GM20431 (cell line): ENCODE measurements at regions not wholly inside any gene's neighbourhood (a gene's known extent, or its start where the extent isn't known, plus 50 kb on each side); places are given as distances from the start of the nearest gene placed in this dataset.

Experiments
- in situ Hi-C: fragments of 300-500 bp; cut with MseI, MboI; formaldehyde crosslinking; loops from one replicate; pipeline ENCODE4 v1.15.0; 2020; ENCODE audit warnings: low sequenced_read_pairs; ENCODE audit not compliant: unreplicated experiment

DNA sequence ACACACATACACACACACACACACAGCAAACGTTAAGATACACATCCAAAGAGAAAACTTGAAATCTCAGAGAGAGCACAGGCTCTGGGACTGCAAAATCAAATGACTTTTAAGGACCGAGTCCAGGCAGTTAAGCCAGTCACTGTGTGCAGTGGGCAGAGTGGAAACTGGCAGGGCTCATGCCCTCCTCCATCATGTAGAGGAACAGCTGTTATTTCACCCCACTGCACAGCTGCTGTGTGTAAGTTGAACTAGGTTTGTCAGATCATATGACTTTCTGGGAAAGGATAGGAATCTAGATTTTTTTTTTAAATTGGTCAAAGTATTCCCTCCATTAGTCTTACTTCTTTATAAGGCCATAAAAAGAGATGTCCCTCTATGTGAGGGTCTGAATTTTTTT is 1002.1 kb downstream of the UQCRFS1 start:
- in situ Hi-C loops = no loop called here

DNA sequence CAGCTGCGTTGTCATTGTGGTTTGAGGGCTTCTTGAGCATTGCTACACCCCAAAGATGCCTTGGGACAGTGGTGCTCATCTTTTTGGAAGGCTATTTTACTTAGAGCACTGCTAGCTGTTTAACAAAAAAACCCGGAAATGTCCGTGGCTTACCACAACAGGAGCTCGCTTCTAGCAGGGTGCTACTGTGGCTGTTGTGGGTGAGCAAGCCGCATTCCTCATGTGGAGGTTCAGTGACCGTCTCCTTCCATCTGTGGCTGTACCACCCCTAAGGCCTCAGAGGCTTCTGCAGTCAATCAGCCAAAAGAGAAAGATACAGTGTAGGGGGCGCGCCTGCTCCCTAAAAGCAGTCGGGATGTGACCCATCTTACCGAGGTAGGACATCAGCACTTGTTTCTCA is 1004.2 kb downstream of the UQCRFS1 start:
- in situ Hi-C loops = no loop called here

DNA sequence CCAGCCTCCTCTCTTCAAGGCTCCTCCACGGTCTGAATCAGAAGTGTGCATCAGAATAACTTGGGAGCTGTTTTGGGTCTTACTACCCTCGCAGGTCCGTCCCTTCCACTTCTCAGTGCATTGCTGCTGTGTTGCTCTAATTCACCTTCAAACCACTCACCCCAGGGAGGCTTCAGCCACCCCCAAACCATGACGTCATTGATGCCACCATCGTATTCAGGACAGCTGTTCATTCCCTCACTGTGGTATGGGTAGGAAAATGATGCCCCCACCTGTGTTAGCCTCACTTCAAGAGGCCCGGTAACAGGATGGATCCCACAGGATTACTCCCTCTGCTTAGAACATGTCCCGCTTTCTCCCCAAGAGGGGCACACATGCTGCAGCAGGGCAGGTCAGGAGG is 1005.7 kb downstream of the UQCRFS1 start:
- in situ Hi-C loops = no loop called here

DNA sequence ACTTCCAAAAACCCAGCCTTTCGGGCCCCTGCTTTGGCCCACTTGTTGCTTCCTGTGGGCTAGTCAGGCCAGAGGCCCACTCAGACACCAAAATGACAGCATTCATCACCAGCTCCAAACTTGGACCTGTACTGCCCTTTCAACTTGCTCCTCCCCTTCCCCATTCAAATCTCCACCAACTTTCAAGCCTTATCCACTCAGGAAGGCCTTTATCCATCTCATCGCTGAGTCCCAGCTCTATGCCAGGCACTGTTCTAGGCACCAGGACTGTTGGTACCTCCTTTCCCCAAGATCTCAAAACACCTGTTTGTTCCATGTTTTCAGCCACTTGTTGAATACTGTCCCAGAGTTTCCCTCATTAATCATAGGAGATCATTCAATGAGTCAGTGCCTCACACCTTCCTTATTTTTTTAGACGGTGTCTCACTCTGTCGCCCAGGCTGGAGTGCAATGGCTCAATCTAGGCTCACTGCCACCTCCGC is 1011.4 kb downstream of the UQCRFS1 start:
- in situ Hi-C loops = no loop called here

DNA sequence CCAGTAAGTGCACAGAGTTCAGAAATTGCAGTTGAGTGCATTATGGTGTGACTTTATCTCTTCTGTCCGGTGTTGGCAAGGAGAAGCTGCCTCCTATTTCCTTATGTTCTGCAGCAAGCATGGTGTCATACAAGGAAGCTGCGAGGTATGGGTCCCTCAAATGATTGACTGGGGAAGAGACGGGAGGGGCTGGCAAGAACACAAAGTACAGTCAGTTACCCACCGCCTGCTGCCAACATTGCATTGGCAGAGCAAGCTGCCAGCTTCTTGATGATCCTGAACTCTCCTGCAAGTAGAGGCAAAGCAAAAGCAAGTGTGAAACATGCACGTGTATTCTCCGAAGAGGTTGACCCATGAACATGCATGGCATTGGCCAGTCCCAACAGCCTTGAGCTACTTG is 1013.6 kb downstream of the UQCRFS1 start:
- in situ Hi-C loops = no loop called here

DNA sequence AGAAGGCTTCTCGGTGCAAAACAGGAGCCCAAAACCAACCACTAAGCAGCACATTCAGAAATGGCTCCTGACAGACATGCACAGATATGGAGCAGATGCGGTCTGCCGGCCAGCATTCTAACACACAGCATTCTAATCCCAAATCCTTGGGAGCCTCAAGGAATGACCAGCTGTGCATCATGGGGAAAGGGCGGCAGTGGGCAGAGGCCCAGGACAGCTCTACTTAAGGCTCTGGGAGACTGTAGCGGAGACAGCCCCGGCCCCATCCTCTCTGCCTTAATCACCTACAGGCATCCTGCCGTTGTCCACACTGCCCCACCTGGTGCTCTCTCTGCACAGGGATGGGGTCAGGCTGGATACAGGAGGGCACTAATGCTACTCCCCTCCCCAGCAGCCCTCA is 1016.0 kb downstream of the UQCRFS1 start:
- in situ Hi-C loops = no loop called here

DNA sequence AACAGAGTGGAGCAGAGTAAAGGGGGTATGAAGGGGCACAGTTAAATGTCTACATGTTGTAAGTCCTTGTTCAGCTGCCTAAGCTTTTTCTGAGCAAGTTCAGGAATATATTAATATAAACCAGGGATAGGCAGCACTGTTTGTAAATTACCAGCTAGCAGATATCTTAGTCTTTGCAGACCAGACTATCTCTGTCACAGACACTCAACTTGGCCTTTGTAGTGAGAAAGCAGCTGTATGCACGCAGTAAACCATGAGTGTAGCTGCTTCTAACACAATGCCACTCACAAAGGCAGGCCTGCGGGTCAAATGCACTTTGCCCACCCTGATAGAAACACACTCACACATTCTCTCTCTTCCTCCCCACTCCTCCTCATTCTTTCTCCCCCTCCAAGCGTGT is 1016.9 kb downstream of the UQCRFS1 start:
- in situ Hi-C loops = no loop called here

DNA sequence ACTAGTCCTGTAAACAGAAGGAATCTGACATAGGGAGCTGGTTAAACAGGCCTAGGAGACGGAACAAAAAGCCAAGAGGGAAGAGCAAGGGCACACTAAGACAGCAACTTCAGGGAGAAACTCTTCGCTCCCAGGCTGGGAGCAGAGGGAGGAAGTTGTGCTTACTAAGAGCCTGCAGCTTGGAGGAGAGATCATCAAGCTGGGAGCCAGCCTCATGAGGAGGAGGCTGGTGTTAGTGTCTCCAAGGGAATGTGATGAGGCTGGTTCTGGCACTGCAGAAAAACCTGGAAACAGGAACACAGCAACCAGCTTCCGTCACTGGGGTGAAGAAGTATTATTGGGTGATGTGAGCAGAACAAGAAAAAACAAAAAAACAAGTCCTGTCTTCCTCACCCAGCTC is 1027.3 kb downstream of the UQCRFS1 start:
- in situ Hi-C loops = no loop called here

DNA sequence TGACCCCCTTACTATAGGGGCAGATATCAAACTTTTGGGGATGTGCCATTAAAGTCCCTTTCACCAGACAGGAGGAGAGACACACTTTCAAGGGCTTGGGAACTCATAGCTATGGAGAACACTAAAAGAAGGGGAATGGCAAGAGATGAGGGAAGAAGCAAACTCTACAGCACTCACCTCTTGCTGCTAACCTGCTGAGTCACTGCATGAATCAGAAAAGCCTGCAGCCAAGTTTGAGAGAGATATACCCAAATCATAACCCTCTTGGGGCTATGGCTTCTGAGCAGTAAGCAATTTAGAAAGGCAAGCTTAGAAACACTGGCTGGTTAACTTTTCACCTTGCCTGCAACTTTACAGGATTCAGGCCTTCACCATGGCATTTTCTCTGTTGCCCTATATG is 1028.0 kb downstream of the UQCRFS1 start:
- in situ Hi-C loops = no loop called here

DNA sequence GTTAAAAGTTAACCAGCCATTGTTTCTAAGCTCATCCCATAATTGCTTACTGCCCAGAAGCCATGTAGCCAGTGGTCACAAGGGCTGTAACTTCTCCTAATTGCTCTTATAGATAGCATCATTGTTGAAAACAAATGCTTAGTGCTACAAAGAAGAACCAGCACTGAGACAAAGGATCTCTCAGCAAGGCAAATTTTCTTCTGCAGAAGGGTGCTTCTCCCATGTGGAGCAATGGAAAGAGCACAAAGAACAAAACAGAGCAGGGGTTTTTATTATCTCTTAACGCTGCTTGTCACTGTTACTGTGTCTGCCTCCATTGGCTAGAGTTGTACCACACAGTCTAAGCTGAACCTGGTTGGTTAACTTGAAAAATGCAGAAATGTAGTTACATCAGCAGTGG is 1036.8 kb downstream of the UQCRFS1 start:
- in situ Hi-C loops = no loop called here

DNA sequence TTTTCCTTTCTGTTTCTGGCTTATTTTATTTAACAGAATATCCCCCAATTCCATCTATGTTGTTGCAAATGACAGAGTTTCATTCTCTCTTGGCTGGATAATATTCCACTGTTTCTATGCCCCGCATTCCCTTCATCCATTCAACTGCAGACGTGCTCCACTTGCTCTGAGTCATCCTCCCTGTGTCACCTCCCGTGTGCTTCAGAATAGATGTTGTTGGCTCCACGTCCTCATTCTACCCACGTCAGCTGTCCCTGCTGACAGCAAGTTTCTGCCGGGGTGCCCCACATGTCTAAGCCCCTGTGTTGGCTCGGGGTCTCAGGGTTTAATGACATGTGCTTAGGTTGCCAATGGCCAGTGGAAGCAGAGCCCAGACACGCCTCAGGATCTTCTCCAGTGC is 1041.0 kb downstream of the UQCRFS1 start:
- in situ Hi-C loops = no loop called here

DNA sequence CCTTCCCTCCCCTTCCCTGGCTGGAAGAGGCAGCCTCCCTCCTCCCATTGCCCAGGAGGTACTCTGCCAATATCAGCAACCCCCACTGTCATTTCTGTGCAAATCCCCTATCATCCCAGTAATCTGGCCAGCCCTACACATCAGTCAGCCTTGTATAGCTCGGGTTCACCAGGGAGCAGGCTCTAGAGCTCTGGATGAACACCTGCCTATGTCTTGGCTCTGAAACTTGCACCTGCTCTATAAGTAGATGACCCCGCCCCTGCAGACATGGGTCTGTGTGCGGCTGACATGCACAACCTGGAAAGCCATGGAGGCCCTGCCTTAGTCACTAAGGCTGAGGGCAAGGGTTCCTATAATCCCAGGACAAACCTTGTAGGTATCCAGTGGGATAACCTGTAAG is 1042.9 kb downstream of the UQCRFS1 start:
- in situ Hi-C loops = no loop called here

DNA sequence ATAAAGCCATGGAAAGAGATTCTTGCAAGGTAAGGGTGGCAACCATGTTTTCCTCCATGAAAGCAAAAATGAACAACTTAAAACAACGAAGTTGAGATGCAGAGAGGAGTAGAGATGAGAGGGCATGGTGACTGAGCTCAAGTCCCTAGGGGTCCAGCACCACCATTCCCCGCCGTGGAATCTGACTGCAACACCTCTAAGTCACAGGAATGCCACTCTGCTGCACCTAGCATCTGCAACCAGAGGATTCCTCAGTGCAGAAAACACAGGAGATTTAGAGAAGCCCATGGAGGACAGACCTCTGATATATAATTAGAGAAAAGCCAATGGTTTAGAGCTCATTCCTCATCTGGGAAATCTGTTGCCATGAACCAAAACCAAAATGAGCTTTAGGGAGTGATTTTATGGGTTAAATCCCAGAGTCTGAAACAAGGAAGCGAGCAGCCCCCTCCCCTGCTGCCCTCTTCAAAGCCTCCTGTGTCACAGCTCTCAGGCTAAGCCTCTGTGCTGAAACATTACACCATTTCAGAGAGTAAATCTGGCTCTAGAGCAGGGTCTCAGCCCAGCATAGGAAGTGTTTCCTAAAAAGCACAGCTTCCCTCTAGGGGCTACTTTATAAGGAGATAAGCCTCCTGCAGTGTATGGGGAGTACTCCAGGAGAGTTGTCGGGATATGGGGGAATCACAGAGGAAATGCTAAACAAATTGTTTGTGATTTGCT is 1043.6 kb downstream of the UQCRFS1 start:
- in situ Hi-C loops = no loop called here

DNA sequence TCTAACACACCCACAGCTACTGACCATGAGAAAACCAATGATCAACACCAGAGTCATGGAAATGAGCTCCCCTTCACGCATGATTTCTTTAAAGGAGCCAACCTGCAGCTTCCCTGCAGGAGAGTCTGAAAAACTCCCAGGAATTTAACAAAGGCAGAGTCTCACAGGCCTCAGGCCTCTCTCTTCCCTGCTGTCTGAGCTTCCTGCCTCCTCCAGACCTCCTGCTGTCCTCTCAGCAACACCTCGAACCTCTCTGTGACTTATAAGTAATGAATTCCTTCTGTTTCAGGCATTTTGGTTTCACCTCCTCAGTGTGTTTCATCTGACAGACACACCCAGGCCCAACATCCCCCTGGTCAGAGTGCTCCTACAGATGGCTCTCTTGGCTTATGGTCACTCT is 1044.4 kb downstream of the UQCRFS1 start:
- in situ Hi-C loops = no loop called here

DNA sequence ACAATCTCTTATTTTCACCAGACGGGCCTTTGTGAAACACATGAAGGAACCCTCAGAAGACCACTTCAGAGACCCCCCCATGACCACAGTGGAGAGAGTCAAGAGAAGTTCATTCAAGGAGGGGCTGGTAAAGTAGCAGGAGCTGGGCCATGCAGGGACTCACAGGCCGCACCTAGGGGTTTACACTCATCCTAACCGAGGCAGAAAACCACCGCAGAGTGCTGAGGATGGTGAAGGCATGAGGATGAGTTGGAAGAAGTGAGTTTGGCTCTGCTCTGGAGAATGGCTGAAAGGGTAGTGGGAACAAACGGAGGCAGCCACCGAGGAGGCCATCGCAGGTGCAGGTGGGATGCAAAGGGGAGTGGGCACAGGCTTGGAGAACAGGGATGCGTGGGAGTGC is 1046.9 kb downstream of the UQCRFS1 start:
- in situ Hi-C loops = no loop called here

DNA sequence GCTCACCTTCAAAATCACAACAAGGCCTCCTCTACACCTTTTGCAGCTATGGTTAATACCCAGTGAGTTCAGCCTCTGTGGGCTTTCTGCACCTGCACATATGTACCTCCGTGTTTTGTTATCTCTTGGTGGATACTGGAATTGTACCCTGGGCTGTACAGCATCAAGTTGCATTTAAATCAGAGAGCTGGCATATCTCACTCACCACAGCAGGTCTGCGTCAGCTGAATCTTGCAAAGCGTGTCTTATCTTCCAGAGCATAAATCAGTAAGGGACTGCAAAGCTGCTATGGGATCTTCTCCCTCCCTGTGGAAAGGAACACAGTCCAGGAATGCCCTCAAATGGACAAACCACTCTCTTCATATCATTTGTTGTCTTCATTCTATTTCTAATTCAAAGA is 1048.7 kb downstream of the UQCRFS1 start:
- in situ Hi-C loops = no loop called here

DNA sequence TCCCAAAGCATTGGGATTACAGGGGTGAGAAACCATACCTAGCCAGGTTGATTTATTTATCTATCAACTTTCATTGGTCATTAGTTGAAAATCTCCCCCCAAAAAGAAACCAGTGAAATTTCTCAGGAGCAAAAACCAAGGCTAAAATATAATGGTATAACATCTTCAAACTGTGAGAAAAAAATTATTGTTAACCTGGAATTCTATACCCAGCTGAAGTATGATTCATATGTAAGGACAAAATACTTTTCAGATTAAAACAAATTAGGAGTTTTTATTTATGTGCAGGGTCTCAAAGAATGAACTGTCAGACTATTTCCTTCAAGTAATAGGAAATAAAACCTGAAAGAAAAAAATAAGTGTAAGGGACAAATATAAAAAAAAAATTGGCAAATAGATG is 1053.9 kb downstream of the UQCRFS1 start:
- in situ Hi-C loops = no loop called here

DNA sequence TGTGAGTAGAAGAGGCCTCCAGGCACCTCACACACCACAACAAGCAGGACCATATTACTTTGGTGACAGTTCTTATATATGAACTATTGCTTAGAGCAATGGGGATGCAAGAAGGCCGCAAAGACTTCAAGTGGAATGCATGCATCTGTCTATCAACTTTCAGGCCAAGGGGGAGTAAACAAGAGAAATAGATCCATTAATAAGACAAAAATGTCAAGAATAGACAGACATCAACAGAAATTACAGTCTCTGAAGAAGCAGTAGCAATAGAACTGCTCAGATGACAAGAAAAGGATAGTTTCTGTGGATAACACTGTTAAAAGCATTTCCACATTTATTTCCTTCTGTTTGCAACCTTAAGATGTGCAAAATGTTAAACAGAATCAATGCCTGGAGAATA is 1057.7 kb downstream of the UQCRFS1 start:
- in situ Hi-C loops = no loop called here

DNA sequence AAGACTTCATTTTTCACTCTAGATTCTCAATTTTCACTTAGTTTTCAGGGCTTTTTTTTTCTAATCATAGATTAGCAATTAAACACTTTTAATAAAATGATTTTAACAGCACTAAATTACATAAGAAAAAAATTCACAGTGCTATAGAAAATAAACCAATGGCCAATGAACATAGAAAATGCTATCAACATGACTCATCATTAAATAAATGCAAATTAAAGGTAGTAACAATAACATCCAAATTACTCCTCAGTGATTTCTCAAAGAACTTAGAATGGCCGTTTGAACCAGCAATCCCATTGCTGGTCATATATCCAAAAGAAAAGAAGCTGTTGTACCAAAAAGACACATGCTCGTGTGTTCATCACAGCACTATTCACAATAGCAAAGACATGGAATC is 1058.9 kb downstream of the UQCRFS1 start:
- in situ Hi-C loops = no loop called here

DNA sequence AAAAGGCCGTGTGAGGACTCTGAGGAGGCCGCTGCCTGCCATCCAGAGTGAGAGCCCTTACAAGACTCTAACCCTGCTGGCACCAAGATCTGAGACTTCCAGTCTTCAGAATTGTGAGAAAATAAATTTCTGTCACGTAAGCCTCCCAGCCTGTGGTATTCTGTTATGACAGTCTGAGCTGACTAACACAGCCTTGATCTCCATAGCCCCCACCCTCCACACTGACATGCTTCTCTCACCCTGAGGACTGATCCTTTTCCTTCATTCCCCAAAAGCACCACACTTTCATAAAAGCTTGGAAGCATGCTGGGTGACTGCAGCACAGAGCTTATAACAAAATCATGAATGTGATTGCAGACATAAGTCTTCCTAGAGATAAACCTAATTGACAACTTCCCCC is 1059.8 kb downstream of the UQCRFS1 start:
- in situ Hi-C loops = no loop called here

DNA sequence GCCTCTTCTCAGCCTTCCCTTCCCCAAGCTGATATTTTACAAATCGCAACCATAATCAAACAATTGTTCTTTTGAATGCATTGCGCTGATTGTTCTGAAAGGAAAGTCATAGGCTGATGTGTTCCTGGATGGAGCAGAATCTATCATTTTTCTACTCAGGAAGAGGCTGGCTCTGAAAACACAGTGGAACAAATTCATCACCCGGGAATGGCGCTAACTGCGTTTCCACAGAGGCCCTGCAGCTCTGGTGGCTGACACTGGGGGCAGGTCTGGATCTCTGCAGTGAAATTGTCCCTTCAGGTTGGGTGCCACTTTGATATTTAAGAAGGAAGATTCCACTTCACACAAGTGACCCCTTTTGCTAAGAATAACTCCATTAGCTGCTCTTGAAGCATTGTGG is 1060.8 kb downstream of the UQCRFS1 start:
- in situ Hi-C loops = no loop called here

DNA sequence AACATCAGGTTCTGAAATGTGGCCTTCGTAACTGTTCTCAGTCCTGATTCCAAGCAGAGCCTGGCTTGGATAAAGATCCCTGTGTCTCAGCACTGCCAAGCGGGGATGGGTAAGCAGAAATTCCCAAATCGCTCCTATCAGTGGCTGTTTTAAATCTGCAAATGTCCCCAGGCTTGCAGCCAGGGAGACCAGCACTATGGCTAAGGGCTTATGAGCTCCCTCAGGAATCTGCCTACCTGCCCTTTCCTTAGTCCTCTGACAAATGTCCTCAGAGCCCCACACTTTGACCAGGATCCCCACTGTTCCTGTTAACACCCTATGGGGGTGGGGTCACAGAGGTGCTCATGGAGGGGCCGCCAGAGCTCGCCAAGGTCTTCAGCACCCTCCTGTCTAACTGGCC is 1062.8 kb downstream of the UQCRFS1 start:
- in situ Hi-C loops = no loop called here
